GM21825 (cell line): ENCODE measurements at regions not wholly inside any gene's neighbourhood (a gene's known extent, or its start where the extent isn't known, plus 50 kb on each side); places are given as distances from the start of the nearest gene placed in this dataset.

ENCODE experiments used
- ATAC-seq: cut with Tn5 transposase; IDR thresholded peaks from one replicate; pipeline ENCODE4 v1.9.1; 2021; ENCODE audit warnings: mild to moderate bottlenecking, moderate library complexity; ENCODE audit not compliant: unreplicated experiment

GRCh38 chr5:124252191-124252638 is 494.2 kb downstream of the ZNF608 start:
- ATAC-seq = no peak

GRCh38 chr5:124245276-124245675 is 501.2 kb downstream of the ZNF608 start:
- no peak for ATAC-seq

- no peak for ATAC-seq
These were observed 505.7 kb downstream of the ZNF608 start for GRCh38 chr5:124240732-124241131.

GRCh38 chr5:124239572-124239971 is 506.9 kb downstream of the ZNF608 start:
- ATAC-seq = no peak

GRCh38 chr5:124238350-124238749 is 508.1 kb downstream of the ZNF608 start:
- ATAC-seq = no peak

- ATAC-seq = no peak
These were observed 509.2 kb downstream of the ZNF608 start for GRCh38 chr5:124237206-124237695.

- ATAC-seq = no peak
These were observed 509.9 kb downstream of the ZNF608 start for GRCh38 chr5:124236361-124237205.

GRCh38 chr5:124235576-124235975 is 510.9 kb downstream of the ZNF608 start:
- no peak for ATAC-seq

- no peak for ATAC-seq
These were observed 511.5 kb downstream of the ZNF608 start for GRCh38 chr5:124234770-124235562.

- ATAC-seq = no peak
These were observed 512.2 kb downstream of the ZNF608 start for GRCh38 chr5:124234022-124234769.

GRCh38 chr5:124232515-124232914 is 513.9 kb downstream of the ZNF608 start:
- ATAC-seq = no peak

GRCh38 chr5:124231802-124232201 is 514.6 kb downstream of the ZNF608 start:
- no peak for ATAC-seq

GRCh38 chr5:124231230-124231629 is 515.2 kb downstream of the ZNF608 start:
- ATAC-seq = no peak

GRCh38 chr5:124230456-124230855 is 516.0 kb downstream of the ZNF608 start:
- ATAC-seq = no peak

GRCh38 chr5:124229352-124229751 is 517.1 kb downstream of the ZNF608 start:
- no peak for ATAC-seq

- ATAC-seq = no peak
These were observed 518.5 kb downstream of the ZNF608 start for GRCh38 chr5:124227914-124228313.

- no peak for ATAC-seq
These were observed 526.0 kb downstream of the ZNF608 start for GRCh38 chr5:124220418-124220817.

- no peak for ATAC-seq
These were observed 533.5 kb downstream of the ZNF608 start for GRCh38 chr5:124212934-124213333.

GRCh38 chr5:124210111-124210910 is 536.1 kb downstream of the ZNF608 start:
- no peak for ATAC-seq

GRCh38 chr5:124207118-124207517 is 539.3 kb downstream of the ZNF608 start:
- no peak for ATAC-seq
